ENCODE measurements at regions not wholly inside any gene's neighbourhood (a gene's known extent, or its start where the extent isn't known, plus 50 kb on each side); places are given as distances from the start of the nearest gene placed in this dataset.

DNA sequence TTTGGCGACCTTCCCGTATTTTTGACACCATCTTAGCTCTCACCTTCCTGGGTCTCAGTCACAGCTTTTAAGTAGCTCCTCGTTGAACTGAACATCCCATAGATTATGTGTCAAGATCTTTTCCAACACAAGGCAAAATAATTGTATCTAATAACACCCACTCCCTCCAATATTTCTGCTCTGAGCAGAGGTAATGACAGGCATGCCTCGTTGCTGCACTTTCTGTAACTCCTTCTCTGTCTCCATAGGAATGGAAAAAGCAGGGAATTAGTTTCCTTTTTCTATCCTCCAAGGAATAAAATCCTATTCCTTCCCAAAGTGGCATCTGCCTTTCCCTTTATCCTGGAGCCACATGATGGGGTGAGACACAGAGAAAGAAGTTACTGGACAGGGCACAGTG is 174.0 kb upstream of the CDH20 start:
- no peak for DNase-seq (ENCODE audit: low spot score)

DNA sequence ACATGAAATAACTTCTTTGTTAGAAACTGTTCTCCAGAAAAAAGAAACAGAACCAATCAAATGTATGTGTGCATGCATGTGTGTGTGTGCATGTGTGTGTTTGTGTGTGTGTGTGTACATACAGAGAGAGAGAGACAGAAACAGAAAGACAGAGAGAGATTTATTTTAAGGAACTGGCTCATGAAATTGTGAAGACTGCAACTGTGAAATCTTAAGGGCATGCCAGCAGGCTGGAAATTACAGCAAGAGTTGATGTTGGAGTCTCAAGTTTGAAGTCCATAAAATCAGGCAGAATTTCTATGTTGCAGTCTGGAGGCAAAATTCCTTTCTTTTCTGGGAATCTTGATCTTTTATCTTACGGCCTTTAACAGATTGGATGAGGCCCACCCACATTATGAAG is 168.9 kb upstream of the CDH20 start:
- no peak for DNase-seq (ENCODE audit: low spot score)

DNA sequence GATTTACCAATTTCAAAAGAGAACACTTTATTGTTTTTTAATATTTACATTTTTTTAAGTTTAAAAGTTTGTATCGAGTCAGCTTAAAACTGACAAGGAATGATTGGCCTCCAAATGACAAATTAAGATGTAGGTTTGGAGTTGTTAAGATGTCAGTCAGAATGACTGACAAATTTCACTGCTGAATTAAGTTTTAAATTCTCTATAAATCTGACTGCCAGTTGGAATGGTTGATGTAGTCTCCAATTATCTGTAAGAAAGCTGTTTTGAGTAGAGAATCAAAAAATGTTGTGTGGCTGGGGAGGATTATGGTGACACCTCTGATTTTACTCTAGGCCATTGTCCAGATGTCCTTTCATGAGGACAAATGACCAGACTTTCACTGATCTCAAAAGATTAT is 165.3 kb upstream of the CDH20 start:
- DNase-seq (ENCODE audit: low spot score): no peak

DNA sequence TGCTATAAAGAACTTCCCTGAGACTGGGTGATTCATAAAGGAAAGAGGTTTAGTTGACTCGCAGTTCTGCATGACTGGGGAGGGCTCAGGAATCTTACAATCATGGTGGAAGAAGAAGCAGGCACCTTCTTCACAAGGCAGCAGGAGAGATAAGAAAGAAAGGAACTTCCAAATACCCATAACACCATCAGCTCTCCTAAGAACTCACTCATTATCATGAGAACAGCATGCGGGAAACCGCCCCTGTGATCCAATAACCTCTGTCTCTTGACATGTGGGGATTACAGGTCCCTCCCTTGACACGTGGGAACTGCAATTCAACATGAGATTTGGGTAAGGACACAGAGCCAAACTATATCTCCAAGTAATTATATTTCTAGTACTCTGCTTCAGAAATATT is 163.8 kb upstream of the CDH20 start:
- DNase-seq (ENCODE audit: low spot score): no peak

DNA sequence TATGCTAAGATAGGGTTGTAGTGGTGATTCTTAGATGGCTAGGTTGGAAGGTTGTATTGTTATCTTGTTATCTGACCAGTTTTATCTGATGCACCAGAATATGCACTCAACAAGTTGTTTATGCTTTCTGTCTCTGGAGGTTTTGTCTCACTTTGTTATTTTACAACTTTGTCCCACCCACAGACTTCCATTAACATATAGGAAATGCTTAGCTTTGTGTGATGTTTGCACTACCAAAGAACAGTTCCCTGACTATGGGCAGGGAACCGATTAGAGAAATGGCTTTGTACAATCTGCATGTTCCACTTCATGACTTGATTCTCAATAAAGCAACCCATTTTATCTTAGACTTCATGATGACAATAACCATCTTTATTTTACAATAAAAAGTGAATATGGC is 160.6 kb upstream of the CDH20 start:
- no peak for DNase-seq (ENCODE audit: low spot score)

DNA sequence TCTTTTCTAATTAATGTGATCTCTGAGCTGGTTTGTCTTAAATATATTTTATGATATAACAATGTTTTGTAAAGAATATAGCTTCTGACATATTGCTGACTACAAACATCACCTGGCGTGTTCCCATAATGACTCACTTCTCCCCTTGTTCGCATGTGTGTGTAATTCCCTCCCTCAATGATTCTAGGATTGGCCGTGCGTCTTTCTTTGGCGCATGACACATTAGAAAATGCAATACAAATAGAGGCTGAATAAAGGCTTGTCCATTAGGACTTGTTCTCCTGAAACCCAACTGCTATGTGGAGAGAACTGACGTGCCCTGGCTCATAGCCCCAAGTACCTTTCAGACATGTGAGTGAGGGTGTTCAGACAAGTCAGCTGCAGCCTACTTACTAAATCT is 159.7 kb upstream of the CDH20 start:
- no peak for DNase-seq (ENCODE audit: low spot score)

DNA sequence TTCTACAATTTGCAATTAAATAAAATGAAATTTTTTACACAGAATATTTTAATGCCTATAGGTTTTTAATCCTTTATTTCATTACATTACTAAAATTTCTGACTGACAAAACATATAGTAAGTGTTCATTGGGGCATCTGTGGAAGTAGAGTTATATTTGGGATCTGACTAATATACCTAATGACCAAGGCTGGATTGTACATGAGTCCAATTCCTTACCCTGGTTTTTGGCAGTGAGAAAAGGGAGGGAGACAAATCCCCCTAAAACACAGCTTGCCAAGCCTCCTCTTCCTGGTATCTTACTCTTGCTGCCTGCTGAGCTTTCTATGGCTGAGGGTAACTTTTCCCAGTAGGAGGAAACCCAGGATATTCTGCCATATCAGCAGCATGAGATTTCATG is 149.4 kb upstream of the CDH20 start:
- no peak for DNase-seq (ENCODE audit: low spot score)

DNA sequence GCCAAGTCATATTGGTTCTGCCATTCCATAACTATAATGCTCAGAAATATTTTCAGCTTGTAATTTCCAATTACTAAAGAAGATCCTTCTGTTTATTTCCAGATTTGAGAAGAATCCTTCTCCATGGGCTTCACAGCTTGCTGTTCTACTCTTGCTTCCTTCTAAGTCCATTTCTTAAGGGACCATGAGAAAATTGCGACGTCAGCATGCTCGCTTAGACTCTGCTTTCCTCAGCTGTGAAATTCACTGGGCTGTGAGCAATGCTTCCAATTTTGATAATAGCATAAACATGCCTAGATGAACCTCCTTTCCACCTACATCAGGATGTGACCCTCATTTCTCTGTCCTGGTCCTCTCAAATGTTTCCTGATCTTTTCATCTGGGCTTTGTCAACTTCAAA is 145.3 kb upstream of the CDH20 start:
- DNase-seq (ENCODE audit: low spot score): no peak

DNA sequence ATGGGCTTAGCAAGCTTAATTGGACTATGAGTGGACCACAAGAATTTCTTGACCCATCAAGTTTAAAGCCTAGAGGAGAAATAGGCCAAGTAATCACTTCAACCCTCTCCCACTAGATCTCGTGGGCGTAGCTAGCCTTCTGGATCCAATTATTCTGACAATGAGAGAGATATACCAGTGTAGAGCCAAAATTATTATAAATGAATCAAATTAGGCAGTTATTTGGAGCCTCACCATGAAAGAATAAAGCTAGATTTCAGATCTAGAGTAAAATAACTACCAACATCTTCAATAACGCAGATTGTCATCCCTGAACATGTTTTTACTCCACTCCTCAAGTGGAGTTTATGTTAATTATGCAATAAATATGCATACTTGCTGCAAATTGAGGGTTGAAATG is 143.9 kb upstream of the CDH20 start:
- DNase-seq (ENCODE audit: low spot score): no peak

DNA sequence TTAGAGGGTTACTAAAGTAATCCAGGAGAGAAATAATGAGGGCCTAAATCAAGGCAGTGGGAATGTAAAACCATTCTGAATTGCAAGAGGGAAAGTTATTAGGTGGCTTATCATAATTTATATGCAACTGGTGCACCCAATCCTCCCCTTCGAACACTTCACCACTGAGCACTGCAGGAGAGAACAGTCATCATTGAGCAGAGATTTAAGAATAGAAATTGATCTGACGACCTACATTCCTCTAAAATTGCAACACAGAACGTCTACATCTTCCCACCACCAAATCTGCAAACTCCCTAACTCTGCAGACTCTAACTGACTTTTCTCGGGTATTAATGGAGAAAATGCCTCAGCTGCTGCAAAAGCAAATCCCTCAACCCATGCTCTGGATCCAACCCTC is 138.5 kb upstream of the CDH20 start:
- DNase-seq (ENCODE audit: low spot score): no peak

DNA sequence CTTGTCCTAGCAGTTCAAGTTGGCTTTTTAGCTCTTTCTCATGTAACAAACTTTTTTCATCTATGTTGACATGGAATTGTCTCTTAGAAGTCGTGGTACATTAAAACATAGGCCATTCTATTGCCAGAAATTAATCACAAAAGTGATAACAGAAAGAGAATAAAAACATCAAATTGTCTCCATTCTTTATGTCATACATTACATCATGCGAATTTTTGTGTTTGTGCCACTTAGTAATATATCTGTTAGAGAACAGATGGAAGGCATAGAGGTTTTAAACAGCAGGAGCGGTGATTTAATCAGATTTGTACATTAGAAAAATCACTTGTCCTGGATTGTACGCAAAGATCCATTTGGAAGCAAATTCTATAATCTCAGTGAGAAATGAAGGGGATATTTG is 136.5 kb upstream of the CDH20 start:
- DNase-seq (ENCODE audit: low spot score): no peak

DNA sequence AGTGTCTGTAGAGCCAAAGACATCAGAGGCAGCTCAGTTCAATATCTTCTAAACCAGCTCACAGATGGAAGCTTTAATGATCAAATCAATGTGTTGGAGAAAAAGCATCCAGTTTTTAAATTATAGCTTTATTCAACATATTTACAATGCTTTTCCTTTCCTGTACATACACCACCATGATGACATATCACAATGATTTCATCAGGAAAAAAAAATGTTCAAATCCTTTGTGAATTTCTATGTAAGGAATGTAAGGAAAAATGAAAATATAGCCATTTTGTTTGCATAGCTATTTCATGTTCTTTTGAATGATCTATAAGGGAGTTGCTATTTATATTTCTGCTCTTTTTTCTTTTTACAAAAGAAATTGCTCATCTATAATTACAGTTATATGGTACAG is 134.7 kb upstream of the CDH20 start:
- no peak for DNase-seq (ENCODE audit: low spot score)

DNA sequence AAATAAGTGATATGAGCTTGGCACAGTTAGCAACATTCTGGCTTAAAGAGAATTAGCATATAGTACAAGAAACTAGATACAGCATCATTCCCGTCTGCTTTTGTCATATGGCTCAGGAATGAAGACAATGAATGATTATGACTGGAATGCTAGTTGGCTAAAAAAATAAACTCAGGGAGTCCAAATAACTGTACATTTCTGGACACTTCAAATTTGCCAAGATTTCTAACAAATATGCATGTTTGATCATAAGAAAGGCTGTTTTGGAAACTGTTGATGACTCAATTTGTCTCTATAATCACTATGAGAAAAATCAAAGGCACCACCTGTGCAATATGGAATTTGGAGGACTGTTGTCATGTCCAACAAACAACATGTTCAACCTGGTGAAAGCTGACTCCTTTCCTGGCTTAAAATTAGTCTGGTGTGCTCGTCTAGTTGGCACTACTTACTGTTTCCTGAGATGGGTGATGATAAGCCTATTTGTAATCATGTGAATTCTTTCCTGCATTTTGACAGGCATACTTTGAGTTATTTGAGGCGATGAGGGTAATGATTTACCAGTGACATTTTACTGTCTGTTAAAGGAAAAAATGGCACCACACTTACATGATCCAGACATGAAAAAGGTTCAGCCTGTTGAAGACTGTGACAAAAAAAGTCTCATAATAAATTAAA is 133.9 kb upstream of the CDH20 start:
- DNase-seq (ENCODE audit: low spot score): no peak

DNA sequence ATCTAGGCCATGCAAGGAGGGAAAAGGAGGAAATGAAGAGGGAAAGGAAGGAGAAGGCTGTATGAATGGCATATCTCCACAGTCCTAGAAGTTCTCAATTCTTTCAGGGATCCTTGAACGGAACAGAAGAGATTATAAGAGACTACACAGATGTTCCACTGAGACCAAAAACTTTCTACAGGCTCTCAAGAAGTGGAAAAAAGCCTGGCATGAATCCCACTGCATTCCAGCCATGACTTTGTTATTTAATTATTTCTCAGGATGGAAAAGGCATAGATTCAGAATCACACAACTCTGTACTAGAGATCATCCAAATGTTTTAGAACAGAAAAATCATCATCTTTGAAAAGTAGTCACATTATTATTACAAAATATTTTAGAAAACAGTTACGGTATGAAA is 131.7 kb upstream of the CDH20 start:
- no peak for DNase-seq (ENCODE audit: low spot score)

DNA sequence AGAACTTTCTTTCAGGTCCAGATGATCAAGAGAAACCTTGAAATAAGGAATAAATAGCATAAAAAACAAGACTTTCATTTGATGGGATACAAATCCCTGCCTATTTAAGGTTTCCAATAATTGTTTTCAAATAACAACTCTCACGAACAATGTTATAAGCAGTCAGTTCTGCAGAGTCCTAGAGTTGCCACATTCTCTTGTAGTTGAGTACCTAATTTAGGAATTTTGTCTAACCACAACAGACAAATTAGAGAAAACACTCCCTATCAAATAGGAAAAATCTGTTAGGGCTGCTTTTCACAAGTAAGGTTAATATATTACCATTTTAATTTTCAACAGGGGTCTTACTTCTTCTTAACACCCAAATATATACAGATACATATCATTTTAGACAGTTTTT is 130.1 kb upstream of the CDH20 start:
- no peak for DNase-seq (ENCODE audit: low spot score)

DNA sequence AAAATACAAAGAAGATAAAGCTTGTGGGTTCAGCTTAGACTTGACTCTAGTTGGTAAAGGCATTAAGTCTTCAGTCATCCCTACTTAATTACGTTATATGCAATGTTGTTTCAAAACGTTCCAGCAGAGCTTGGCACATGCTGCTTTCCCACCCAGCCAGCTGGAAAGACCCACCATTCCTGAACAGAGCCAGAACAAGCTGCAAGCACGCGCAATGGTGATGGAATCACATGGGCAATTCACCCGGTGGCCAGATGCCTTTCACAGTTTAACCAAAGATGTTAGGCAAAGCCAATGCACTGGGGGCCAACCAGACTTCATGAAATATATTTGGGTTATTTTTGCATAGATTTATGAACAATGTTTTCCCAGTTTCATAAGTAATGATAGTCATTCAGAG is 123.4 kb upstream of the CDH20 start:
- DNase-seq (ENCODE audit: low spot score): no peak

DNA sequence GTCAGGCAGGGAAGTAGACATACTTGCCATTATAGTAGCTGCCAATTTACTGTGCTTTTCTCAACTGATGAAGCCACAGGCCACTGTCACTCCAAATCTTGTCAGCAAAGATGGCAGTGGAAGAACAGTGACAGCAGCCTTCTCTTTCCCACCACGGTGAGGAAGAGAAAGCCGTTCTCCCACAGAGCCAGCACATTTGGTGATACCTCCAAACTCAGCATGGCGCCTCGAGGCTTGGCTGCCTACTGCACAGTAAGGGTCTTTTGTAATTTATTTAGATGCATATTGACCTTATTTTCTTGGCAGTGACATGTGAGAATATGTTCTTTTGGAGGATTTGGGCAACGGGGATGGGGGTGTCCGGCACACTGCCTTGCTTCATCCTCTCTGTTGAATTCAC is 117.2 kb upstream of the CDH20 start:
- DNase-seq (ENCODE audit: low spot score): no peak

DNA sequence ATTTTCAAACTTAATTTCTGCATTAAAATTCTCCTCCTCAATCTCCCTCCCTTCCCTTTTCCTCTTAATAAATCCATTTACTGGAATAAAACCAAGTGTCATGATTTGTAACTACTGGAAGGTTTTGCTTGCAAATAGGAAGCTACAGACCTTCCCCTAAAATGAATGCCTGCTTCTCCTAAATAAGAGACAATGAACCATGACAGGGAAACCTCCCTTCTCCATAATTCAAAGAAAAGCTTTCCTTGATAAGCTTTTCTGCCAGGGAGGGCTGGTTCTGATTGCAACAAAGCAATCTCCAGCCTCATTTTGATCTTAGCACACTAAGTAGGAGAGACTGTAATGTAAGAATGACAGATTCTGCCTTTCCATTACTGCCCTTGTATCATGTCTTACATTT is 111.0 kb upstream of the CDH20 start:
- DNase-seq (ENCODE audit: low spot score): no peak

DNA sequence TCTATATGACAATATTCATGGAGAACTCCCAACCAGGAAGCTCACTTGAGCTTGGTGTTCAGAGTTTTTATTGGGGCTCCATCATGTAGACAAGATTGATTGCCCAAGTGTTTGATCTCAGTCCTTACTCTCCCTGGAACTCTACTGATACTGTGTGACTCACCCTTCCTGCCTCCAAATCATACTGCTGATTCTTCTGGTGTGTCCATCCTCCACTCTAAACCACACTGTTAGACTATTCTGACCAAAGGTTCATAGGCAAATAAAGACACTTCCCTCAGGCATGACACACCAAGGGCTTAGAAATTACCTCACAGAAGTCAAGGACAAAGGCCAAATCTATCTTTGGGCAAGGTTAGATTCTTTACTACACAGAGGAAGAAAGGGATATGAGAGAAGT is 107.9 kb upstream of the CDH20 start:
- peak; percentile 15 for DNase-seq (ENCODE audit: low spot score)

DNA sequence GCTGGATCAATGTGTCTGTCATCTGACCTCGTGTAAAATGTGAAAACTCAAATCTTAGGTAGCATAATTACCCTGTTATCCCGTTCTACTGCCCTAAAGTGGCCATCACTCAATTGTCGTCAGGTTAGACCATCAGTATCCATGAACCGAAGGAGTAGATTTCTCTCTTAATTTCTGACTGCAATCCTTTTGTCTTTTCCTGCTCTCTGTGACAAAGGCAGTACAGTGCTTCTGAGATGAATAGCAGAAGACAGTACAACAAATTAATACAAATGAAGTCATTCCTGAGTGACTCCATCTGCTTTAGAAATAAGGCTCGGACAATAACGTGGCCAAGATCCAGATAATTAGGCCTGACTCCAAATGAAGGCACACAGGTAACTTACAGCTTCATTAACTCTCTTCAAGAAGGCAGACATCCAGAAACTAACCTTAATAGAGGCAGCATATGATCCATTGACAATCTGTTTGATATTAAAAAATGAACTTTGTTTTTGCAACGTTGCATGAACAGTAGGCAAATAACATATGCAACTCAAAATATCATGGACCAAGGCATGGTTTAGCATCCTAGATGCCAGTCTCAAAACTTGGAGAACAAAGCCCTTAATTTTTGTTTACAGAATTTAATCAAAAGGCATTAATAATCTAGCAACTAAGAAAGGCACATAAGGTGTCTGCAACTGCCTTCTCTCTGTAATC is 96.7 kb upstream of the CDH20 start:
- DNase-seq (ENCODE audit: low spot score): no peak

DNA sequence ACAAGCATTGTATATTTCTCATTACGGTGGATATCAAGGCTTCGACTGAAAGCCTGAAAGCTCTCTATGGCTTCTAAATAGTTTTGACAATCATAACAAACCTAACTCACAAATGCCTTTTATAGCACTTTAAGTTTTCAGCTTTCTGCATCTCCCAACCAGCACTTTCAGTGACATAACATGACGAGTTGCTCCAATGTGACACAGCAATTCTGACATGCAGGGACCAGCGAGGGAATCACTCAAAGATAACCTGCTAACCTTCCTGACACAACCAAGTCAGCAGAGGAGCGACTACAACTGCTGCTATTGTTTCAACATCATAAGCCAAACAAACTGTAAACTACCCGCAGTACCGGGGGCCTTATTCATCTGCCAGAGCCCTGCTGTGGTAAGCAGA is 95.7 kb upstream of the CDH20 start:
- DNase-seq (ENCODE audit: low spot score): no peak

DNA sequence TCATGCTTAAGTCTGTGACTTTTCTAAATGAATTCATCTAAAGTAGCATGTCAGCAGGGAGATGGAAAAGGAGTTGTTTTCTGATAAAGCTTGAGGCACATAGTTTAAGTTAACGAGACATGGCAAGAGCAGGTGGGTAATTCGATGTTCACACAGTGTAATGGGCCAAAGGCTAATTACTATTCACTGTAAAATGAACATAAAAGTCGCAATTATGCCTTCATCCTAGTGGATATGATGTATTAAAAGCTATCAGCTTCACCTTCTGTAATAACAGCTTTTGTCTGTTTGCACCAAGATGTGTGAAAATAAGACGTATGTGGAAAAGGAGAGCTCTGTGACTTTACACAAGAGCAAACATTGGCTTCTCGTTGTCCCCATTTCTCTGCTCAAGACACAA is 94.2 kb upstream of the CDH20 start:
- no peak for DNase-seq (ENCODE audit: low spot score)

DNA sequence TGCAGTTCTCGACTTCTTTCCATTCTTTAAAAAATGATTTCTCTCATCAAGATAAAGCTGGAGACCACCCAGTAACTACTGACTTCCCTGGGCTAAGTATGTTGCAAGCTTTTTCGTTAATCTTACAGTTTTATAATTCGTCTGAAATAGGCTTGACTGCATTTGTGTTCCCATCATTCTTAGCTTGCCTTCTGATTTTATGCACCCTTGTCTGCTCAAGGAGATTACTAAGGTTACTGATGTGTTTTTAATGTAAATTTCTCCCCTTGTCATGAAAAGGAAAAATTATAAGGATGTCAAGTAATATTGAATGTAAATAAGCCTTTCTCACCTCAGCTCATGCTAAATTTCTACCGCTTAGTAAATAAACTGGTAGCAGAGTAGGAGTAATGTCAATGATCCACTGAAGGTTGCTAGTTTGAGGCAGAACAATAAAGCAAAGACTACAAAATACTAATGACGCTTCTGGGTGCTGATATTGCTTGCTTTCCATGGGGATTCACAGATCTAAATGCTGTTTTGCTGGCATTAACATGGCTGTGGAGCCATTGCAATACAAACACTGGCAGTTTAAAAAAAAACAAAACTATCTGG is 91.9 kb upstream of the CDH20 start:
- DNase-seq (ENCODE audit: low spot score): no peak

DNA sequence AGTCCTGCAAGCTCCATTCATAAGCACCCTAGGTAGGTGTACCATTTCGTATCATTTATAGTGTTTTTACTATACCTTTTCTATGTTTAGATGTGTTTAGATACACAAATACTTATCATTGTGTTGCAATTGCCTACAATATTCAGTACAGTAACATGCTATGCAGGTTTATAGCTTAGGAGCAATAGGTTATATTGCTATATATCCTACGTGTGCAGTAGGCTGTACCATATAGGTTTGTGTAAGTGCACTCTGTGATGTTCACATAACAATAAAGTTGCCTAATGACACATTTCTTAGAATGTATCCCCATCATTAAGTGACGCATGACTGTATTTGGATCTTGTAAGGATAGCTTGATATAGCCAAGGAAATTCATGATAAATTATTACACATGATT is 88.6 kb upstream of the CDH20 start:
- DNase-seq (ENCODE audit: low spot score): no peak
